Testis (tissue), 2 donors: ENCODE measurements at regions not wholly inside any gene's neighbourhood (a gene's known extent, or its start where the extent isn't known, plus 50 kb on each side); places are given as distances from the start of the nearest gene placed in this dataset.

ENCODE experiments used
- DNase-seq: peaks from one replicate; pipeline ENCODE4 v3.0.0-alpha.2; 2019
- H3K27ac ChIP-seq, 2 donors: fragments of 200-600 bp; sonication (generic); one replicate each; pipeline ENCODE4 v1.5.1; 2019
- H3K27me3 ChIP-seq: fragments of 200-600 bp; sonication (generic); one replicate; pipeline ENCODE4 v1.5.1; 2019
- H3K36me3 ChIP-seq: fragments of 200-600 bp; sonication (generic); one replicate; pipeline ENCODE4 v1.5.1; 2017; ENCODE audit warnings: low read depth; ENCODE audit errors: missing control alignments
- H3K4me1 ChIP-seq: fragments of 200-600 bp; sonication (generic); one replicate; pipeline ENCODE4 v1.5.1; 2019
- H3K4me3 ChIP-seq, 2 donors: fragments of 200-600 bp; sonication (generic); one replicate each; pipeline ENCODE4 v1.5.1; 2017 to 2019
- H3K9me3 ChIP-seq: fragments of 200-600 bp; sonication (generic); one replicate; pipeline ENCODE4 v1.5.1; 2017
- CTCF ChIP-seq, 3 experiments: fragments of 450-650 bp in 2 of 3; fragments of 200-600 bp in 1 of 3; sonication (generic) in 1 of 3; IDR thresholded peaks; one replicate each; pipeline ENCODE4 v1.5.1; 2016 to 2019; ENCODE audit warnings: antibody characterized with exemption in 3 of 3, mild to moderate bottlenecking in 2 of 3, moderate library complexity in 1 of 3
- POLR2A ChIP-seq: fragments of 450-650 bp; IDR thresholded peaks from one replicate; pipeline ENCODE4 v1.6.1; 2017; ENCODE audit warnings: antibody characterized with exemption, mild to moderate bottlenecking, moderate library complexity
- WGBS, 2 donors: methylation state at CpG; one replicate each; pipeline ENCODE4 v1.1.5; 2018; 5-methylcytosine and 5-hydroxymethylcytosine counted together
- intact Hi-C: fragments of 100-400 bp; cut with DNase I; formaldehyde crosslinking; loops from one replicate; pipeline ENCODE4 v1.15.1; 2023; ENCODE audit warnings: low total_unique reads

GRCh38 chr11:69416762-69417698 is 64.4 kb upstream of the LINC01488 start:
- DNase-seq: no peak
- Histone ChIP-seq H3K27ac (no peak overlapping the region), H3K9me3 (no peaks in the 10 kb centered on the region), H3K36me3 (no peaks in the 10 kb centered on the region), H3K27me3 (no peaks in the 10 kb centered on the region), H3K4me3 (no peak overlapping the region), H3K4me1 (no peaks in the 10 kb centered on the region)
- intact Hi-C loops: no loop called here
- 63 to 73% methylated on average over 25 to 27 of the region's 27 CpGs for WGBS, 2 donors
- TF ChIP-seq CTCF (IDR thresholded peaks at IDR 0.05) (no peak), POLR2A (no peak)

- WGBS, 2 donors: 83 to 91% methylated on average over 6 to 8 of the region's 8 CpGs
- no peaks in the 10 kb centered on the region for H3K9me3 ChIP-seq
- TF ChIP-seq CTCF (IDR thresholded peaks at IDR 0.05): no peak
- TF ChIP-seq POLR2A: no peak
- intact Hi-C loops: no loop called here
- H3K4me1 ChIP-seq: no peaks in the 10 kb centered on the region
- no peaks in the 10 kb centered on the region for H3K27me3 ChIP-seq
- H3K27ac ChIP-seq: no peak overlapping the region
- H3K4me3 ChIP-seq: no peak overlapping the region
- H3K36me3 ChIP-seq: no peaks in the 10 kb centered on the region
- DNase-seq: no peak
Measured at GRCh38 chr11:69417699-69418085, 63.8 kb upstream of the LINC01488 start.

- Histone ChIP-seq H3K9me3 (no peaks in the 10 kb centered on the region), H3K27ac (no peak overlapping the region), H3K4me1 (no peaks in the 10 kb centered on the region), H3K27me3 (no peaks in the 10 kb centered on the region), H3K4me3 (no peak overlapping the region), H3K36me3 (no peaks in the 10 kb centered on the region)
- WGBS, 2 donors: 86 to 92% methylated on average over 13 to 14 of the region's 14 CpGs
- intact Hi-C loops: no loop called here
- no peak for DNase-seq
- TF ChIP-seq CTCF (IDR thresholded peaks at IDR 0.05) (no peak), POLR2A (no peak)
Measured at GRCh38 chr11:69418576-69419296, 62.7 kb upstream of the LINC01488 start.

GRCh38 chr11:69419662-69420395 is 61.6 kb upstream of the LINC01488 start:
- no peak for DNase-seq
- WGBS, 2 donors: 80 to 87% methylated on average over 12 to 20 of the region's 20 CpGs
- intact Hi-C loops: no loop called here

GRCh38 chr11:69422645-69423044 is 58.8 kb upstream of the LINC01488 start:
- DNase-seq: no peak
- Histone ChIP-seq H3K27ac (no peak overlapping the region), H3K4me3 (no peak overlapping the region), H3K27me3 (no peaks in the 10 kb centered on the region), H3K4me1 (no peaks in the 10 kb centered on the region), H3K9me3 (no peaks in the 10 kb centered on the region), H3K36me3 (no peaks in the 10 kb centered on the region)
- TF ChIP-seq CTCF (IDR thresholded peaks at IDR 0.05) (no peak), POLR2A (no peak)
- intact Hi-C loops: no loop called here
- WGBS, 2 donors: 86 to 94% methylated on average over 16 of the region's 16 CpGs

More at GRCh38 chr11:69419662-69420395, 61.6 kb upstream of the LINC01488 start:
- Histone ChIP-seq H3K27ac (no peak overlapping the region), H3K4me1 (no peaks in the 10 kb centered on the region), H3K27me3 (no peaks in the 10 kb centered on the region), H3K4me3 (no peak overlapping the region), H3K36me3 (no peaks in the 10 kb centered on the region), H3K9me3 (no peaks in the 10 kb centered on the region)
- TF ChIP-seq POLR2A: no peak
